HCT116 (cell line): ENCODE measurements at regions not wholly inside any gene's neighbourhood (a gene's known extent, or its start where the extent isn't known, plus 50 kb on each side); places are given as distances from the start of the nearest gene placed in this dataset.

ENCODE experiments used
- ATAC-seq: fragments of 200-7000 bp; cut with Tn5 transposase; 2 replicates; pipeline ENCODE4 v1.9.1; 2020; ENCODE audit warnings: mild to moderate bottlenecking, moderate library complexity
- BruUV-seq: library from RNA; stranded (reverse); fragments of 400-500 nt; replicated peaks from 2 replicates; lab custom pipeline; 2021; lab: Mats Ljungman, UMichigan
- CTCF ChIA-PET: fragments of 300-600 bp; sonication (Branson Sonifier 250); formaldehyde crosslinking; loops from one replicate; lab custom pipeline; 2021; ENCODE audit warnings: antibody characterized with exemption; lab: Charles Lee
- POLR2A ChIA-PET: fragments of 300-600, 350-600 bp; sonication (Branson Sonifier 250); formaldehyde crosslinking; loops from one replicate; lab custom pipeline; 2021; ENCODE audit warnings: antibody characterized with exemption; lab: Charles Lee
- RAD21 ChIA-PET, 2 experiments: fragments of 300-600 bp; sonication (Branson Sonifier 250); formaldehyde crosslinking; loops; one replicate each; lab custom pipeline; 2023; ENCODE audit warnings: low total read pairs in 2 of 2; ENCODE audit not compliant: uncharacterized antibody in 2 of 2, unreplicated experiment in 2 of 2, low non-redundant PET in 1 of 2; lab: Charles Lee
- DNase-seq: peaks from one replicate; pipeline ENCODE4 v3.0.0-alpha.2; 2010; ENCODE audit warnings: low read depth, low spot score
- H2AFZ ChIP-seq: fragments of 200-600 bp; shearing (Covaris generic), sonication (generic); 2 replicates; pipeline ENCODE4 v1.6.1; 2017; ENCODE audit warnings: low read depth, mixed run types, mixed read lengths, antibody characterized with exemption, low read length; ENCODE audit not compliant: poor library complexity, severe bottlenecking
- H3K27ac ChIP-seq: 2 replicates; pipeline ENCODE4 v1.5.1; 2012; ENCODE audit warnings: low read depth, low read length
- H3K27me3 ChIP-seq: fragments of 200-600 bp; sonication (generic); 2 replicates; pipeline ENCODE4 v1.6.1; 2016; ENCODE audit warnings: mixed run types, low read length, mixed read lengths; ENCODE audit not compliant: insufficient read depth
- H3K36me3 ChIP-seq, 2 experiments: fragments of 200-500 bp in 1 of 2; fragments of 200-600 bp in 1 of 2; sonication (Bioruptor generic) in 1 of 2; sonication (generic) in 1 of 2; 2 replicates each; pipeline versions ENCODE4 v1.5.1 to v1.6.1; 2014 to 2016; ENCODE audit warnings: low read length in 2 of 2, inconsistent platforms in 1 of 2, mixed read lengths in 1 of 2, mixed run types in 1 of 2; ENCODE audit not compliant: insufficient read depth in 2 of 2, control insufficient read depth in 1 of 2
- H3K4me1 ChIP-seq, 2 experiments: fragments of 200-600 bp in 1 of 2; sonication (generic) in 1 of 2; 2 replicates each; pipeline versions ENCODE4 v1.5.1 to v1.6.1; 2012 to 2017; ENCODE audit warnings: low read length in 2 of 2, inconsistent platforms in 1 of 2, mild to moderate bottlenecking in 1 of 2, mixed read lengths in 1 of 2, mixed run types in 1 of 2, moderate library complexity in 1 of 2; ENCODE audit not compliant: insufficient read depth in 2 of 2, control insufficient read depth in 1 of 2
- H3K4me2 ChIP-seq: fragments of 200-600 bp; sonication (generic); 2 replicates; pipeline ENCODE4 v1.6.1; 2017; ENCODE audit warnings: mixed run types, low read length, mixed read lengths
- H3K4me3 ChIP-seq, 2 experiments: fragments of 200-600 bp in 1 of 2; sonication (generic) in 1 of 2; replicated peaks in 1 of 2; 2 replicates each; pipeline ENCODE4 v1.5.1; 2011 to 2016; ENCODE audit warnings: low read length in 2 of 2, control low read depth in 1 of 2, low read depth in 1 of 2, mild to moderate bottlenecking in 1 of 2, mixed read lengths in 1 of 2, mixed run types in 1 of 2
- H3K79me2 ChIP-seq: fragments of 200-600 bp; sonication (generic); 2 replicates; pipeline ENCODE4 v1.6.1; 2017; ENCODE audit warnings: mild to moderate bottlenecking, mixed run types, low read length, moderate library complexity, mixed read lengths; ENCODE audit not compliant: insufficient read depth
- H3K9ac ChIP-seq: fragments of 200-600 bp; sonication (generic); 2 replicates; pipeline ENCODE4 v1.6.1; 2016; ENCODE audit warnings: low read length, mixed read lengths
- H3K9me2 ChIP-seq: fragments of 200-600 bp; sonication (generic), shearing (Covaris generic); 2 replicates; pipeline ENCODE4 v1.6.1; 2017; ENCODE audit warnings: mixed run types, mild to moderate bottlenecking, moderate library complexity; ENCODE audit not compliant: insufficient read depth
- H3K9me3 ChIP-seq, 2 experiments: fragments of 200-500 bp in 1 of 2; fragments of 200-600 bp in 1 of 2; sonication (Bioruptor generic) in 1 of 2; sonication (generic) in 1 of 2; 2 replicates each; pipeline ENCODE4 v1.6.1; 2014 to 2017; ENCODE audit warnings: low read length in 2 of 2, mixed read lengths in 2 of 2, inconsistent platforms in 1 of 2, low read depth in 1 of 2, mild to moderate bottlenecking in 1 of 2, mixed run types in 1 of 2, moderate library complexity in 1 of 2; ENCODE audit not compliant: control insufficient read depth in 1 of 2, insufficient read depth in 1 of 2
- H4K20me1 ChIP-seq: fragments of 200-600 bp; sonication (generic), shearing (Covaris generic); 2 replicates; pipeline ENCODE4 v1.6.1; 2017; ENCODE audit warnings: mixed run types, mild to moderate bottlenecking, moderate library complexity; ENCODE audit not compliant: insufficient read depth
- CEBPB ChIP-seq: IDR thresholded peaks from 2 replicates; pipeline ENCODE4 v1.6.1; 2012; ENCODE audit warnings: low read depth
- EGR1 ChIP-seq: IDR thresholded peaks from 2 replicates; pipeline ENCODE4 v1.6.1; 2012; ENCODE audit warnings: low read depth
- ELF1 ChIP-seq: IDR thresholded peaks from 2 replicates; pipeline ENCODE4 v1.6.1; 2012; ENCODE audit warnings: low read depth, borderline replicate concordance
- POLR2A ChIP-seq: IDR thresholded peaks from 2 replicates; pipeline ENCODE4 v1.7.0; 2011; ENCODE audit warnings: borderline replicate concordance; ENCODE audit not compliant: insufficient read depth, insufficient read length; ENCODE audit errors: extremely low read depth
- TCF7L2 ChIP-seq: IDR thresholded peaks from 2 replicates; pipeline ENCODE4 v1.7.0; 2011; ENCODE audit warnings: borderline replicate concordance, inconsistent platforms; ENCODE audit not compliant: insufficient read depth, insufficient read length; ENCODE audit errors: extremely low read depth
- YY1 ChIP-seq: IDR thresholded peaks from 2 replicates; pipeline ENCODE4 v1.6.1; 2011; ENCODE audit warnings: low read length, low read depth, moderate library complexity, mild to moderate bottlenecking; ENCODE audit not compliant: insufficient replicate concordance; ENCODE audit errors: extremely low read depth
- intact Hi-C: fragments of 100-400 bp; cut with micrococcal nuclease; formaldehyde crosslinking; loops from 2 replicates; pipeline ENCODE4 v1.10.0; 2022
- TF ChIP-seq, protein P1 (sequence below): IDR thresholded peaks from 2 replicates; pipeline ENCODE4 v1.6.1; 2011; ENCODE audit warnings: mild to moderate bottlenecking, low read length, moderate library complexity; ENCODE audit not compliant: insufficient replicate concordance; ENCODE audit errors: extremely low read depth

DNA sequence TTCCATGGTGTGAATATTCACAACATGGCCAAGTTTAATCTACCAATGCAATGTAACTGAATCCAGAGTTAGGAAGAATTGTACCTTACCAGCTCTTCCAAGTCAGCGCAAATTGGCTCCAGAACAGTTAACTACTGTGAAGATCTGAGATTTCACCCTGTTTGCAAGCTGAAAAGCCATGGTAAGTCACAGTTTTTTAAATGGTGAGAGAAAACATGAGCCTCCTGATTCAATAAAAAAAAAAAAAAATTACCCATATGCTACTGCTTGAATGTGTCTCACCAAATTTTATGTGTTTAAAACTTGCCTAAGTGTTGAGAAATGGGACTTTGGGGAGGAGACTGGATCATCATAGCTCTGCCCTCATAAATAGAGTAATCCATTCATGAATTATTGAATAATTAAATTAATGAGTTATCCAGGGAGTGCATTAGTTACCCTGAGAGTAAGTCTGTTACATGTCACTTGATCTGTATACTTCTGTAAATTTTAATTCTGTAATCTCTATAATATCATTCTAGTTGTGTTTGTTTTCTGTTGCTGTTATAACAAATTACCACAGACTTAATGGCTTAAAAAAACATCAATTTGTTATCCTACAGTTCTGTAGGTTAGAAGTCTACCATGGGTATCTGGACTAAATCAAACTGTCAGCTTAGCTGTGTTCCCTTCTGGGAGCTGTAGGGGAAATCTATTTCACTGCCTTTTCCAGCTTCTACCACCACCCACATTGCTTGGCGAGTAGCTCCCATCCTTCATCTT is 1355.9 kb downstream of the GRIK2 start:
- no peak for DNase-seq
- intact Hi-C loops = no loop called here
- BruUV-seq = no TSS peak
- no peaks in the 10 kb centered on the region for H3K79me2 ChIP-seq
- ChIA-PET CTCF (no interaction called here), POLR2A (no interaction called here), RAD21 (no interaction called here)
- H3K9ac ChIP-seq = no peak overlapping the region
- H3K36me3 ChIP-seq = no peaks in the 10 kb centered on the region
- H3K9me2 ChIP-seq = no peaks in the 10 kb centered on the region
- H4K20me1 ChIP-seq = no peaks in the 10 kb centered on the region
- TF ChIP-seq ELF1 = no peak
- TF ChIP-seq TCF7L2 = no peak
- TF ChIP-seq YY1 = no peak
- no peak for TF ChIP-seq EGR1
- no peak for TF ChIP-seq POLR2A
- no peak for TF ChIP-seq CEBPB
- TF ChIP-seq, protein P1, sequence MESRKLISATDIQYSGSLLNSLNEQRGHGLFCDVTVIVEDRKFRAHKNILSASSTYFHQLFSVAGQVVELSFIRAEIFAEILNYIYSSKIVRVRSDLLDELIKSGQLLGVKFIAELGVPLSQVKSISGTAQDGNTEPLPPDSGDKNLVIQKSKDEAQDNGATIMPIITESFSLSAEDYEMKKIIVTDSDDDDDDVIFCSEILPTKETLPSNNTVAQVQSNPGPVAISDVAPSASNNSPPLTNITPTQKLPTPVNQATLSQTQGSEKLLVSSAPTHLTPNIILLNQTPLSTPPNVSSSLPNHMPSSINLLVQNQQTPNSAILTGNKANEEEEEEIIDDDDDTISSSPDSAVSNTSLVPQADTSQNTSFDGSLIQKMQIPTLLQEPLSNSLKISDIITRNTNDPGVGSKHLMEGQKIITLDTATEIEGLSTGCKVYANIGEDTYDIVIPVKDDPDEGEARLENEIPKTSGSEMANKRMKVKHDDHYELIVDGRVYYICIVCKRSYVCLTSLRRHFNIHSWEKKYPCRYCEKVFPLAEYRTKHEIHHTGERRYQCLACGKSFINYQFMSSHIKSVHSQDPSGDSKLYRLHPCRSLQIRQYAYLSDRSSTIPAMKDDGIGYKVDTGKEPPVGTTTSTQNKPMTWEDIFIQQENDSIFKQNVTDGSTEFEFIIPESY = no peak
- H3K4me3 ChIP-seq = no peak overlapping the region
- no peaks in the 10 kb centered on the region for H3K27me3 ChIP-seq
- no peaks in the 10 kb centered on the region for H3K4me1 ChIP-seq
- no peak overlapping the region for H3K27ac ChIP-seq
- H3K4me2 ChIP-seq = no peak overlapping the region
- ATAC-seq = no peak
- H2AFZ ChIP-seq = peak overlapping the region; percentile 54
- no peaks in the 10 kb centered on the region for H3K9me3 ChIP-seq
